K562 (cell line): ENCODE measurements at regions not wholly inside any gene's neighbourhood (a gene's known extent, or its start where the extent isn't known, plus 50 kb on each side); places are given as distances from the start of the nearest gene placed in this dataset.

Source experiments
- BCL6 ChIP-seq: fragments of 250-450 bp; sonication (Bioruptor Pico); IDR thresholded peaks from 2 replicates; pipeline ENCODE4 v1.4.0; 2020
- BRD9 ChIP-seq: fragments of 450-650 bp; IDR thresholded peaks from 2 replicates; pipeline ENCODE4 v1.6.1; 2018; ENCODE audit warnings: low read depth; ENCODE audit not compliant: partially characterized antibody
- DIDO1 ChIP-seq: fragments of 450-650 bp; IDR thresholded peaks from 2 replicates; pipeline ENCODE4 v1.6.1; 2016; ENCODE audit warnings: low read depth, missing biosample characterization, missing genetic modification characterization
- E2F6 ChIP-seq, 2 experiments: IDR thresholded peaks; 2 replicates each; pipeline ENCODE4 v1.6.1; 2011; ENCODE audit warnings: borderline replicate concordance in 1 of 2, control low read depth in 1 of 2, low read depth in 1 of 2, low read length in 1 of 2, mild to moderate bottlenecking in 1 of 2, mixed read lengths in 1 of 2, moderate library complexity in 1 of 2; ENCODE audit not compliant: insufficient read depth in 1 of 2, insufficient read length in 1 of 2, poor library complexity in 1 of 2, severe bottlenecking in 1 of 2; ENCODE audit errors: extremely low read depth in 1 of 2
- EHMT2 ChIP-seq: fragments of 450-650 bp; IDR thresholded peaks from 2 replicates; pipeline ENCODE4 v1.6.1; 2018; ENCODE audit warnings: antibody characterized with exemption
- EP300 ChIP-seq: IDR thresholded peaks from 2 replicates; pipeline ENCODE4 v1.6.1; 2012; ENCODE audit warnings: low read length, improper control_type of control experiment
- GATAD2A ChIP-seq: fragments of 450-650 bp; IDR thresholded peaks from 2 replicates; pipeline ENCODE4 v1.6.1; 2017
- HDAC8 ChIP-seq: fragments of 450-650 bp; IDR thresholded peaks from 2 replicates; pipeline ENCODE4 v1.6.1; 2016; ENCODE audit warnings: mild to moderate bottlenecking, missing genetic modification characterization, moderate library complexity, missing compliant biosample characterization
- HMG20B ChIP-seq: fragments of 250-450 bp; sonication (Bioruptor Pico); IDR thresholded peaks from 2 replicates; pipeline ENCODE4 v1.5.0; 2021; ENCODE audit warnings: mild to moderate bottlenecking
- HMGN3 ChIP-seq: IDR thresholded peaks from 2 replicates; pipeline ENCODE4 v1.6.1; 2011; ENCODE audit warnings: borderline replicate concordance, low read depth, mild to moderate bottlenecking, mixed read lengths, low read length; ENCODE audit not compliant: insufficient read length; ENCODE audit errors: extremely low read depth
- KLF1 ChIP-seq: fragments of 450-650 bp; IDR thresholded peaks from 2 replicates; pipeline ENCODE4 v1.6.1; 2016; ENCODE audit warnings: missing genetic modification characterization, missing compliant biosample characterization
- RBM17 ChIP-seq: fragments of 200-400 bp; formaldehyde crosslinking; IDR thresholded peaks from 2 replicates; pipeline ENCODE4 v1.6.1; 2017; ENCODE audit warnings: low read depth, mild to moderate bottlenecking, low read length, borderline replicate concordance
- SREBF1 ChIP-seq: fragments of 150-350 bp; IDR thresholded peaks from 2 replicates; pipeline ENCODE4 v1.6.1; 2014; ENCODE audit warnings: antibody characterized with exemption, low read depth, low read length, borderline replicate concordance
- STAT5A ChIP-seq: IDR thresholded peaks from 2 replicates; pipeline ENCODE4 v1.6.1; 2012; ENCODE audit warnings: low read length, inconsistent platforms, borderline replicate concordance
- TOE1 ChIP-seq, 2 experiments: fragments of 450-650 bp in 1 of 2; sonication (generic) in 1 of 2; formaldehyde crosslinking in 1 of 2; IDR thresholded peaks; 2 replicates each; pipeline versions ENCODE4 v1.7.1 to v1.8.0; 2016 to 2022; ENCODE audit warnings: borderline replicate concordance in 2 of 2, mild to moderate bottlenecking in 2 of 2, antibody characterized with exemption in 1 of 2, inconsistent platforms in 1 of 2, low read depth in 1 of 2, missing genetic modification reagents in 1 of 2, moderate library complexity in 1 of 2
- ZFP36 ChIP-seq: fragments of 150-350 bp; IDR thresholded peaks from 2 replicates; pipeline ENCODE4 v1.6.1; 2018; ENCODE audit warnings: low read length, low read depth; ENCODE audit not compliant: partially characterized antibody
- ZHX1 ChIP-seq: fragments of 150-350 bp; conservative IDR thresholded peaks from 2 replicates; pipeline ENCODE4 v1.6.1; 2014; ENCODE audit warnings: low read length
- ZNF584 ChIP-seq: fragments of 200-800 bp; sonication (Bioruptor generic); IDR thresholded peaks from 2 replicates; pipeline ENCODE4 v1.6.1; 2016; ENCODE audit warnings: low read depth, mild to moderate bottlenecking, missing genetic modification characterization, missing compliant biosample characterization
- ZNF740 ChIP-seq, 3 experiments: fragments of 200-800 bp in 1 of 3; sonication (Bioruptor generic) in 1 of 3; sonication (generic) in 1 of 3; formaldehyde crosslinking in 1 of 3; IDR thresholded peaks; 2 replicates each; pipeline versions ENCODE4 v1.6.1 to v1.8.0; 2016 to 2022; ENCODE audit warnings: mild to moderate bottlenecking in 2 of 3, missing compliant biosample characterization in 2 of 3, missing genetic modification characterization in 2 of 3, missing genetic modification reagents in 1 of 3
- TF ChIP-seq, protein P1 (sequence below): sonication (generic); formaldehyde crosslinking; IDR thresholded peaks from 2 replicates; pipeline ENCODE4 v1.8.1; 2023; ENCODE audit warnings: mild to moderate bottlenecking, missing genetic modification reagents

GRCh38 chr1:121483961-121484424 is 299.2 kb downstream of the SRGAP2C start (continued):
- TF ChIP-seq ZHX1 (no peak), HDAC8 (tag) (no peak), RBM17 (no peak), ZNF740 (CRISPR knock-in tag; IDR thresholded peaks at IDR 0.05) (no peak), ZNF740 (tag; IDR thresholded peaks at IDR 0.05) (no peak), HMGN3 (no peak), BCL6 (no peak), HMG20B (no peak), TOE1 (IDR thresholded peaks at IDR 0.05; ENCODE audit: borderline replicate concordance) (no peak), TOE1 (CRISPR knock-in tag; IDR thresholded peaks at IDR 0.05; ENCODE audit: borderline replicate concordance, low read depth) (no peak), STAT5A (no peak), BRD9 (no peak), SREBF1 (no peak), DIDO1 (no peak), GATAD2A (no peak), ZFP36 (no peak), E2F6 (IDR thresholded peaks at IDR 0.05; ENCODE audit: borderline replicate concordance in 1 of 2, extremely low read depth in 1 of 2, insufficient read depth in 1 of 2, insufficient read length in 1 of 2, low read depth in 1 of 2, low read length in 1 of 2, poor library complexity in 1 of 2, severe bottlenecking in 1 of 2) (no peak), ZNF584 (CRISPR knock-in tag) (peak; percentile 91), KLF1 (tag) (no peak), EP300 (peak; percentile 61), EHMT2 (no peak)
- TF ChIP-seq, protein P1, sequence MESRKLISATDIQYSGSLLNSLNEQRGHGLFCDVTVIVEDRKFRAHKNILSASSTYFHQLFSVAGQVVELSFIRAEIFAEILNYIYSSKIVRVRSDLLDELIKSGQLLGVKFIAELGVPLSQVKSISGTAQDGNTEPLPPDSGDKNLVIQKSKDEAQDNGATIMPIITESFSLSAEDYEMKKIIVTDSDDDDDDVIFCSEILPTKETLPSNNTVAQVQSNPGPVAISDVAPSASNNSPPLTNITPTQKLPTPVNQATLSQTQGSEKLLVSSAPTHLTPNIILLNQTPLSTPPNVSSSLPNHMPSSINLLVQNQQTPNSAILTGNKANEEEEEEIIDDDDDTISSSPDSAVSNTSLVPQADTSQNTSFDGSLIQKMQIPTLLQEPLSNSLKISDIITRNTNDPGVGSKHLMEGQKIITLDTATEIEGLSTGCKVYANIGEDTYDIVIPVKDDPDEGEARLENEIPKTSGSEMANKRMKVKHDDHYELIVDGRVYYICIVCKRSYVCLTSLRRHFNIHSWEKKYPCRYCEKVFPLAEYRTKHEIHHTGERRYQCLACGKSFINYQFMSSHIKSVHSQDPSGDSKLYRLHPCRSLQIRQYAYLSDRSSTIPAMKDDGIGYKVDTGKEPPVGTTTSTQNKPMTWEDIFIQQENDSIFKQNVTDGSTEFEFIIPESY (CRISPR knock-in tag): no peak
